Right lobe of liver (tissue), 4 donors: ENCODE measurements at regions not wholly inside any gene's neighbourhood (a gene's known extent, or its start where the extent isn't known, plus 50 kb on each side); places are given as distances from the start of the nearest gene placed in this dataset.

ENCODE experiments used
- CTCF ChIP-seq, 4 donors: fragments of 200-600 bp in 3 of 4; fragments of 450-650 bp in 1 of 4; IDR thresholded peaks; one replicate each; pipeline versions ENCODE4 v1.5.1 to v1.8.0; 2016 to 2022; ENCODE audit warnings: antibody characterized with exemption in 4 of 4, mild to moderate bottlenecking in 2 of 4
- POLR2A ChIP-seq: fragments of 450-650 bp; IDR thresholded peaks from one replicate; pipeline ENCODE4 v1.6.1; 2017; ENCODE audit warnings: antibody characterized with exemption, mild to moderate bottlenecking
- donor health status: DM: no; HTN: no; CAD: no.
- donor health status: DM: no; HTN: no; CAD: no.
- donor health status: DM: no; HTN: yes; CAD: no.

GRCh38 chr12:105523164-105524057 lies 192.9 kb downstream of the C12orf75 start:
- TF ChIP-seq CTCF (IDR thresholded peaks at IDR 0.05), result no peak
- TF ChIP-seq POLR2A, result no peak
